Fibroblast of skin of abdomen (primary cell): ENCODE measurements at regions not wholly inside any gene's neighbourhood (a gene's known extent, or its start where the extent isn't known, plus 50 kb on each side); places are given as distances from the start of the nearest gene placed in this dataset.
A peak's percentile ranks its signal among the peaks of the same experiment; 100 is the strongest.

Source experiments
- DNase-seq: peaks from one replicate; pipeline ENCODE4 v3.0.0-alpha.2; 2013

DNA sequence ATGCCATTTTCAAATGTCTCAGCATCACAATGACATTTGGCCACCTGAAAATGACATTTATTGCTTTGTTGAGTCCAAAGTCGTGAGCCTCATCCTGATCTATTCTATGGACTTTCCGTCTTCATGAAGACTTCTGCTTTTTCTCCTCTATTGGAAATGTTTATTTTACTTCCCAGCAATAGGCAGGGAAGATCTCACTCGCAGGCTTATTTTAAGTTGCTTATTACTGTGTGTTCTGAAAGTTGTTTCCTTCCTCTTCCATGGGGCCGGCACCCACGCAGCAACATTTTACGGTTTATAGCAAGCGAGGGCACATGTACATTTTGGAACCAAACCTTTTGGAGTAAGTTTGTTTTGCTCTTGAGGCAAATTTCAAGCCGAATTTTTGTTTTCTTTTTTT is 221.0 kb upstream of the KLF6 start:
- no peak for DNase-seq

DNA sequence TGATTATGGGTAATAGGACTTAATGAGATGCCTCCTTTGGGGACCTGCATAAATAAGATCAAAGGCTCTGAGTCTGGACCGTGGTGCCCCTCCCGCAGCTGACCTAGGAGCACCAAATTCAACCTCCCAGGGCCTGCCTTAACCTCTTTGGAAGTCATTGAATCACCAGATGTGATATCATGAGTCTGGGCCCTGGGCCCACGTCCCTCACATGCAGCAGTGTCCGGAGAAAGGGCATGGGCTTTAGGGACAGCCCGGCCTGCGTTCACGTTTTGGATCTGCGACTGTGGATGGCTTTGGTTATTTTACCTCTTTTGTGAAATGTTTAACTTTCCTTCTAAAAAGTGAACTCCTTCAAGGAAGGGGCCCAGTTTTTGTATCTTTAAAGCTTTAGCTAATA is 220.0 kb upstream of the KLF6 start:
- DNase-seq = no peak

DNA sequence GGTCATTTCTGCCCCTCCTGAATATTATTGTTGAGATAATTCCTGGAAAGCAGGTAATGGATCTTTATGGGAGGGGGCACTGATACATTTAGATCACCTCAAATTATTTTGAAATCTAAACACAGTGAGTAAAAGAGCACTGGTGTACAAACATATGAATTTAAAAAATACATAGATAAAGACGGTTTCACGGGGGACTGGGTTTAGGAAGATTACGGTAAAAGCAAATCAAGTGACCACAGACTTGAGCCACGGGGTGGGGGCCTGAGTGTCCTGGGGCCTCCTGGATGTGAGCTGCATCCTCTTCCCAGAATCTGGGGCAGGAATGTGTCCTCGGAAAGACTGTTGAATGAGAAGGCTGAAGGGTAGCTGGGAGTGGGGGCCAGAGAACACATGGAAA is 219.1 kb upstream of the KLF6 start:
- no peak for DNase-seq

DNA sequence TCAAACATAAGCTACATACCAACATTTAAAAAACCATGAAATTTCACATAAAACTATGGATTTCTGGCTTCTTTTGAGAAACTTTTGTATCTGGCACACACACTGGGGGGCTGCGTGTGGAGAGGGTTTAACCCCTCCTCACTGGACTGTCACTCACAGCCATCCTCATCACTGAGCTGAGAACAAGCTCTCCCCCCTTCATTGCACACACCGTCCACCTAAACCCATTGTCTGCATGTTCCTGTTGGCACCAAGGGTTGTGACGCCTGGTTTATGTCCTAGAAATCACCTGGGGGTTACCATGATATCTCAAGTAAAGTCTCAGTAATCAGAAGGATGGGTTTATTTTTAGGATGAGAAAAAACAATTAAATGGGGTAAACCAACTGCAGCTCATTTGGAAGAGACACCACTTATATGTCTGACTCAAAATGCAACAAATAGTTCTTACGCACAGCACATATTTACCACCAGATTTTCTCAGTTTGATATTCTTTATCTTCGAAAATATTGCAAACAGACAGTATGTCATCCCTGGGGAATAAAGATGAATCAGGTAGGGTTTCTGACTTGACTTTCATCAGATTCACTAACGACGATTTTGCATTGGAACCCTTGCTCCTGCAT is 218.5 kb upstream of the KLF6 start:
- DNase-seq = no peak

DNA sequence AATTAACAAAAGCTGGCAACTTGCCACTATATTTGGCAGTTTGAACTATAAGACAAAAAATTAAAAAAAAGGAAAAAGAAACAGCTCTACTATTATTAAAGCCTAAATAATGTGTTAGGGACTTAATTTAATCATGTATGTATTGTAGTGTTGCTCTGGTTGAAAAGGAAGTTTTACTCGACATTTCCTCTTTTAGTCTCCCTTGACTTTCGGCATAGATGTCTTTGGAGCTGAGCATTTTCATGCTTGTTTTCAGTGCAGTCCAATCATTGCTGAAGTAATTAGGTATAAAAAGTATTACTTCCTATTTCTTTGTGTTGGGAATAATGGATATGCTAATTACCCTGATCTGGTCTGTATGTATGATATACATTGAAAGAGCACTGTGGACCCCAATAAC is 216.8 kb upstream of the KLF6 start:
- DNase-seq = no peak

DNA sequence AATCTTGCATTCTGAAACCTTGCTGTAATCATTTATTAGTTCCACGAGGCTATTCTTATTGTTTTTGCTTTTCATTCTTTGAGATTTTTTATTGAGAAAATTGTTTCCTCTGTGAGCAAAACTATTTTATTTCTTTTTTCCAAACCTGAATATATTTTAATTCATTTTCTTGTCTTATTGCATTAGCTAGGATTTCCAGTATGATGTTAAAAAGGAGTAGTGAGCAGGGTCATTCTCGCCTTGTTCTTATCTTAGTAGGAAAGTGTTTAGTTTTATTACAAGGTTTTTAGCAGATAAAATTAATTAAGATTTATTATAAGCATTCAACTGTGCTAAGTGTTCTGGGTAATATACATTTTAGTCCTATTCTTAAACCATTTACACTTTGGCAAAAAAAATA is 214.6 kb upstream of the KLF6 start:
- DNase-seq = no peak

DNA sequence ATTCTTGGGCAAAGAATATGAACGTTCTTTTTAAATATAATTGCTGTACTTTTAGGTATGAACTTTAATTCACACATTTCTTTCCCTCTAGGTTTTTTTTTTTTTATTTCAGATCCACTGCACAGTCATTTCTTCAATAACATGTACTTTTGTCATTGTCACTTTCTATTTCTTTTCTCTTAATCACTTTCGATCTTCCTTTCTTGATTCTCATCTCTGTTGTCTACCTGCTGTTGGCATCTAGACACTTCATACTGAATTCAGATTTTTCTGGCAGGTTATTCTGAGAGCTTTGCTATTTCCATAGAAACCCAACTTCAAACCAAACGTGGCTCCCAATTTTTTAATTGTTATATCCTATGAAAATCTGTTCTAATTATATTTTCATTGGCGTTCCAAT is 211.7 kb upstream of the KLF6 start:
- DNase-seq = no peak

- DNase-seq = peak; percentile 84
These were observed 210.5 kb upstream of the KLF6 start for GRCh38 chr10:3995302-3996210.

DNA sequence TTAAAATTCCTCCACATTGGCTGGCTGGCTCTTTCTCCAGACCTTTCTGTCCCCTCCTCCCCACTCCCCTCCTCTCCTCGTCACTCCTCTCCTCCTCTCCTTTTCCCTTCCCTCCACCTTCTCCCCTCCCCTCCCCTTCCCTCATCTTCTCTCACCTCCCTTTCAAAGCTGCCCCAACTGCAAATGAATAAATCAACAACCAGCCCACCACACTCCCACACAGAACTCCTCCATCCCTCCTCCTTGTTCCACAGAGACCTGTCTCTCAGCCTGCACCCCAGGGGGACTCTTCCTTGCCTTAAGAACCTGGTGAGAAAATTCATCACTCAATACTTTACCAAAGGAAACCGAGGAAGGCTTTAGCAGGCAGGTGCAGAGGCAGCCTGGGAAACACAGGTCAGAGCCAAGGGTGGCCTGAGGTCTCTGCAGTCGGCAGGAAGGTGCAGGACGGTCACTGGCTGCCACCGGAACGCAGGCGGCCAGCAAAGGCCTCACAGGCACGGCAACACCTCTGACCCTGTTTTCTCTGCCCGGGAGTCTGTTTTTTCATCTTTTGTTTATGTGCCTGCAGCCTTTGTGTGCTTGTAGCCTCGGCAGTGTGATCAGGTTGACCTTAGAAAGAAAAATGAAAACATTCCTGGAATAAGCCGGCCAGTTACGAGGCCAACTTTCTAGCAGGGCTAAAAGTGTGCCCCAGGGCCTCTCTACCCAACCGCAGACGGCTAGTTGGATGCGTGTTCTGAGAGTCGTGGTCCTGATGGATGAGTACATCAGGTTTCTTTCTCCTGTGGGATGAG is 207.6 kb upstream of the KLF6 start:
- DNase-seq = no peak

- DNase-seq = no peak
These were observed 205.3 kb upstream of the KLF6 start for GRCh38 chr10:3990307-3990706.

DNA sequence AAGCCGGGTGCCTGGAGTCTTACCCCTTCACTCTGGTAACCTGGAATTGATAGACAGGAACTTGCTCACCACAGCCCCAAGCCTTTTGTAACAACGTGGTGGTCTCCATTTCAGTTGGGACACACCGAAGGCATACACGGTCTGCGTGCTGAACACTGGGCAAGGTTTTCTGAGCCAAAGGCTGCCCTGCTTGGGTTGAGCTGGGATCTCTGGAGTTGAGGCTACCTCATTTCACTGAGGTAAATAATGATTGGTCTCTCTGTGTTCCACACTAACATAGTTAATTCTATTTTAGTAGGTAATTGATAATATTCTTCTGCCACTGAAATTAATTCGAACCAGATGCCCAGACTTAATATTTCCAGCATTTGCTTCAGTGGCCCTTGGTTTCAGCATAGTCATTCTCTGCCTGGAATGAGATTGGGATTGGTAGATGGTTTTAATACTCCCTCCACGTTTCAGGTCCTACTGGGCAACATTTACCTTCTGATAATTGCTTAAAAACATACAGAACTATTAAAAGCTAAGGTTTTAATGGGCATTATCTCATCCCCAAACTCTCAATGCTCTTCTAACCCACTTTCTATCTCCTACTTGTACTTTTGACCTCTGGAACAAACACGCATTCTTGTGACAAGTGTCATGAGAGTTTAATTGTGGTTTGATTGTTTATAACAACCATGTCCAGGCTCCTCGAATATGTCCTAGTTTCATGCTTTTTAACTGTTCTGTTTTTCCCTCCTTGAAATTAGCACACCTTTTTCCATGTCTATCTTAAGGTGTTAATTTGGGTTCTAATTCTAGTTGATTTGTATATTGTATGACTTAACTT is 202.3 kb upstream of the KLF6 start:
- peak; percentile 40 for DNase-seq

GRCh38 chr10:3986493-3987142 is 201.6 kb upstream of the KLF6 start:
- DNase-seq = no peak

DNA sequence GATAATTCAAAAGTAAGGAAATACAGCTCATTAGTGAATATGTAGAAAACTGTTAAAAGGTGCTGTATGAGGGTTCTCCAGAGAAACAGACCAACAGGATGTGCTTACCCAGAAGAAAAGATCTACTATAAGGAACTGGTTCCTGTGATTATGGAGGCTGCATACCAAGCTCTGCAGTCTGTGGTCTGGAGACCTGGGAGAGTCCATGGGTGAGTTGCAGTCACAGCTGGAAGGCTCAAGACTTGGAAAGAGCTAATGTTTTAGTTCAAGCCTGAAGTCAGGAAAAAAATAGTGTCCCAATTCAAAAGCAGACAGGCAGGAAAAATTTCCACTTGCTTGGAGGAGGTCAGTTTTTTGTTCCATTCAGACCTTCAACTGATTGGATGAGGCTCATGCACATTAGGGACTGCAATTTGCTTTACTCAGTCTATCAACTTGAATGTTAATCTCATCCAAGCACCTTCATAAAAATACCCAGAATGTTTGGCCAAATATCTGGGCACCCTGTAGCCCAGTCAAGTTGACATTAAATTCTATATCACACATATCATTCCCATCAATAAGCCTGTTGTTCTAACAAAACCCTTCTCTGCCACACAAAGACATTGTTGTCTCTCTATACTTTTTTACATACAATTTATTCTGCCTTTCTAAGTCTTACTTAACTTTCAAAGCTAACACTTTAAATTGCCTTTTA is 197.9 kb upstream of the KLF6 start:
- no peak for DNase-seq

DNA sequence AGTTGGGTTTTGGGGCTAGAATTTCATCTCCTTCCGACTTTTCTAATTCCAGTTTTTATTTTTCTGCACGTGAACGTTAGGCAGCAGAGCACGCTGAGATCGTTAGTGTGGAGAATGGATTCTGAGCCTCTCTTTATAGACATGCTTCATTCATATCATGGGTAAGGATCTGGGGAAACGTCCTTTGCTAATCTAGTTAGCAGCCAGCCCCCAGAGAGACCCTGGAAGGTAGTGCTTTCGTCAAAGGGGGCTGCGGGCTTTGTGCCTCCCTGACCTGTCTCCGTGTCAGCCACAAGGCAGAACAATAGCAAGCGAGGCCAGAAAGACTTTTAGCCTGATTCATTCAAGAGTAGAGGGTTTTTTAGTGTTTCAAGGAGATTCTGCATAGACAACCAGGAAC is 196.3 kb upstream of the KLF6 start:
- no peak for DNase-seq

DNA sequence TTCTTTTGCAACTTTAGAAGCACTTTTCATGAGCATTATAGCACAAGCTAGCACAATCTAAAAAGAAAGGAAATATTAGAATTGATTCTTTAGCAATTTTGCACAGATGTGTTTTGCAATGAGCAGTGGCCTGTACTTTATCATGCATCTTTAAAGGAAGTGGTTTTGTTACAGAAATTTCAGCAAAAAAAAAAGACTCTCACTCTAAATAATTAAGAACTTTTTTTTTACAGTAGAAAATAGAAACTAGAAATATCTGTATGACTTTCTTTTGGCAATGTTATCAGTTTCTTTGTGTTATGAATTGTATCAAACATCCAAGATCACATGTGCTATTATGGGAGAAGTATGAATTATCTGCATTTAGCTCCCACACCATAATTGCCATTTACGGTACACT is 195.7 kb upstream of the KLF6 start:
- no peak for DNase-seq

DNA sequence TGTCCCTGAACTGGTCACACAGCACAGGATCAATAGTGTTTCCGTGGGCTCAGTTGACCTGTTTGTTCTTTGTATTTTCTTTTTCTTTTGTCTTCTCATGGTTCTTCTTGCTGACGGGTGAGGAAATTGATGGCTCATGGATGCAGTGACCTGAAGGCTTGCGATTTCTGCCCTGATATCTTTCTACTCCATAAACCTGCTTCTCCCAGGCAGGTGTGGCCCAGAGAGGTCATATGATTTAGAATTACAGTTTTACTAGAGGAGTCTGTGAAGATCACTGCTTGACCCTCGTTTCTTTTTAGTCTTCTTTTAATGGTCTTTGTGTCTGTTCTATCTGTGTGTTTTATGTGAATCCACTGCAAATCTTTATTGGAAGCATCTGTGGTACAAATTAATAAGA is 195.1 kb upstream of the KLF6 start:
- no peak for DNase-seq

DNA sequence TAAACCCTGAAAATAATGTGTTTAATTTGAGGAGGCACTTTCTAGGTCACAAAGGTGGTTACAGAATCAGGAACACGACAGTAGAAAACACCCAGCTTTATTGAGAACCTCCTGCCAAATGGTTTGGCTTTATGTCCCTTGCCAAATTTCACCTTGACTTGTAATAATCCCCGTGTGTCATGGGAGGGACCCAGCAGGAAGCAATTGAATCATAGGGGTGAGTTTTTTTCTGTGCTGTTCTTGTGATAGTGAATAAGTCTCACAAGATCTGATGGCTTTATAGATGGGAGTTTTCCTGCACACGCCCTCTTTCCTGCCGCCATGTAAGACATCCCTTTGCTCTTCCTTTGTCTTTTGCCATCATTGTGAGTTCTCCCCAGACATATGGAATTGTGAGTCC is 193.8 kb upstream of the KLF6 start:
- no peak for DNase-seq

- peak; percentile 59 for DNase-seq
These were observed 193.2 kb upstream of the KLF6 start for GRCh38 chr10:3978174-3978573.

DNA sequence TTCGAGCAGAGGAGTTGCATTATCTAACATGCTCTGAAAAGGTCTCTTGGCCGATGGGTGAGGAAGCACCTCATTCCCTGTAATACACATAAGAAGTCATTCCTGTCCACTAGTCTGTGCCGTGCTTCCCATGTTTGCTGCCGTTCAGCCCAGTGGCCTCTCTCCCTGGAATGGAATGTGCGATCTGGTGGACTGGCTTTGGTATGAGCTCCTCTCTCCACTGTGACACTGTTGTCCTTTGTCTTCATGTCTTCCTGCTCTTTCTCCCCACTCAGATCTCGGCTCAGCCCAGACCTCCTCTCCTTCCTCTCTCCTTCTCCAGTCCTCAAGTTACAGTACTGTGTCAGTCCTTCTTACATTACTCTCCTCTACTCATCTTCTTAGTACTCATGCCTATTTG is 192.8 kb upstream of the KLF6 start:
- DNase-seq = no peak

DNA sequence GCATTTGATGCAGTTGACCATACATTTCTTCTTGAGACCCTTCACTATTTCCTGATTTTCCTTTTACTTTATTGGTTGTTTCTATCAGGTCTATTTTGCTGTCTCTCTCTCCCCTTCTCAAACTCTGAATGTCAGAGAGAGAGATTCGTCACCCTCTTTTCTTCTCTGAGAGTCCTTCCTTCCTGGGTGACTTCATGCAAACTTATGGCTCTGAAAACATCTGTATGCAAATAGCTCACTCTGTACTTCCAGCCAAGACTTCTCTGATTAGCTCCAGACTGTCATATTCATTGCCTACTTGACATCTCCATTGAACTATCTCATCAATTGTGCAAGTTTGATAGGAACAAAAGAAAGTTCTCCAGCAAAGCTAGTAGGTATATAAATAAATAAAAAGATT is 191.7 kb upstream of the KLF6 start:
- no peak for DNase-seq

DNA sequence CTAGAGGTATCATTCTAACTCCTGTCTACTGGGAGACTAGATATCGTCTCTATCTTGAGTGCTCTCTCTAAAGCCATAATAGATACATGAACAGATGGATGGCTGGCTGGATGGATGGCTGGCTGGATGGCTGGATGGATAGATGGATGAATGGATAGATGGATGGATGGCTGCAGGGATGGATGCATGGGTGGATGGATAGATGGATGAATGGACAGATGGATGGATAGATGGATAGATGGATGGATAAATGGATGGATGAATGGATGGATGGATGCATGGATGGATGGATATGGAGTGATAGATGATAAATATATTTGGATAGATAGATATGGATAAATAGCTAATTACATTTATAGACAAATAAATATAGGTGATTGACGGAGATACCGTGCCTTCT is 191.2 kb upstream of the KLF6 start:
- no peak for DNase-seq
